ENCODE measurements at regions not wholly inside any gene's neighbourhood (a gene's known extent, or its start where the extent isn't known, plus 50 kb on each side); places are given as distances from the start of the nearest gene placed in this dataset.

DNA sequence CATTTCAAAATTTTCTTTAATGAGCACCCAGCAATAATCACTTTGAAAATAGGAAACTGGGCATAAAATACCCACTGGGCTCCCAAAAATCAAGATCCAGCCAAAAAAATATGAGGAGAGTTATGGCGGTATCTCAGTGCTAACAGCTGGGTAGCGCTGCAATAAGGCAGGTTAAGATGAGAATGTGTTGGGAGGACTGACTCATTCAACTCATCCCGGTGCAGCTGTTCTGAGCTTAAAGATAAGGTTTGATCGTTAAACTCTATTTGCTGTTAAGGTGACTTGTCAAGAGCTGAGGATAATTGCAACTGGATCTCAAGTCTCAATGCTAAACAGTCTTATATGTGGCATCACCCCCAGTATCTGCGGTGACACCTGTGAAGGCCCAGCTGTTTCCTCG is 507.7 kb downstream of the EPM2A start:
- H3K4me3 ChIP-seq (ENCODE audit: low read depth, low read length): no peak overlapping the region
- no peak for DNase-seq (ENCODE audit: low read depth)
- TF ChIP-seq, protein P1, sequence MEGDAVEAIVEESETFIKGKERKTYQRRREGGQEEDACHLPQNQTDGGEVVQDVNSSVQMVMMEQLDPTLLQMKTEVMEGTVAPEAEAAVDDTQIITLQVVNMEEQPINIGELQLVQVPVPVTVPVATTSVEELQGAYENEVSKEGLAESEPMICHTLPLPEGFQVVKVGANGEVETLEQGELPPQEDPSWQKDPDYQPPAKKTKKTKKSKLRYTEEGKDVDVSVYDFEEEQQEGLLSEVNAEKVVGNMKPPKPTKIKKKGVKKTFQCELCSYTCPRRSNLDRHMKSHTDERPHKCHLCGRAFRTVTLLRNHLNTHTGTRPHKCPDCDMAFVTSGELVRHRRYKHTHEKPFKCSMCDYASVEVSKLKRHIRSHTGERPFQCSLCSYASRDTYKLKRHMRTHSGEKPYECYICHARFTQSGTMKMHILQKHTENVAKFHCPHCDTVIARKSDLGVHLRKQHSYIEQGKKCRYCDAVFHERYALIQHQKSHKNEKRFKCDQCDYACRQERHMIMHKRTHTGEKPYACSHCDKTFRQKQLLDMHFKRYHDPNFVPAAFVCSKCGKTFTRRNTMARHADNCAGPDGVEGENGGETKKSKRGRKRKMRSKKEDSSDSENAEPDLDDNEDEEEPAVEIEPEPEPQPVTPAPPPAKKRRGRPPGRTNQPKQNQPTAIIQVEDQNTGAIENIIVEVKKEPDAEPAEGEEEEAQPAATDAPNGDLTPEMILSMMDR (IDR thresholded peaks at IDR 0.05; ENCODE audit: insufficient read depth, low read length): no peak

DNA sequence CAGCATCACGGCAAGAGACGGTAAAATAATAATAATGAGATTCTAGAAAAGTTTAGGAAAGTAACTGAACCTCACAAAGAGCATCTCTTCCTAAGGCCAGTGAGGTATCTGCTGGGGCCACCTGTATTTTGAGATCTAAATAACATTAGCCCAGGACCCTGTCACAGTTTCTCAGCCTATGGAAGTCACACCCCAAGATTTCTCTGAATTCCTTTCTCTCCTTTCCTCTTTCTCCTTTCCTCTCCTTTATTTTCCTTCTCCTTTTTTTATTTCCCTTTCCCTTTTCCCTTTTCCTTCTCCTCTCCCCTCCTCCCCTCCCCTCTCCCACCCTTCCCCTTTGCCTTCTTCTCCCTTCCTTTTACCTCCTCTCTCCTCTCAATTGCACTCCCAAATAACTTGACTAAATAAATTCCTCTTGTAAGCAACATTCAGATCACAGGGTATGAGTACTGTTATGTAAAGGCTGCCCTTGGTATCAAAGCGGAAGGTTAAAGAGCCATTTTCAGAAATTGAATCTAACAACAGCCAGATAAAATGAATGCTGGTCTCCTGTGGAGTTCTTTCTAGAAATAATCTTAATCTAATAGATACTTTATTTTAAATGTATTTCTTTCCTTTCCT is 506.2 kb downstream of the EPM2A start:
- TF ChIP-seq, protein P1 (IDR thresholded peaks at IDR 0.05; ENCODE audit: insufficient read depth, low read length): no peak
- H3K4me3 ChIP-seq (ENCODE audit: low read depth, low read length): no peak overlapping the region
- DNase-seq (ENCODE audit: low read depth): no peak

DNA sequence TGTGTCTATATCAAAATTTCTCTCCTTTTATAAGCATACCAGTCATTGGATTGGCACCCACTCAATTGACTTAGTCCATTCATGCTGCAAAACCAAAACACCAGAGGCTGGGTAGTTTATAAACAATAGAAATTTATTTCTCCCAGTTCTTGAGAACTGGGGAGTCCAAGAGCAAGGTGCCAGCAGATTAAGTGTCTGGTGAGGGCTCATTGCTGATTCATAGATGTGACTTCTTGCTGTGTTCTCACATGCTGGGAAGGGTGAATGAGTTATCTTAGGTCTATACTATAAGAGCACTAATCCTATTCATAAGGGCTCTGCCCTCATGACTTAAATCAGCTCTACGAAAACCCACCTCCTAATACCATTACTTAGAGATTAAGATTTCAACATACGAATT is 501.4 kb downstream of the EPM2A start:
- TF ChIP-seq, protein P1 (IDR thresholded peaks at IDR 0.05; ENCODE audit: insufficient read depth, low read length): no peak
- no peak for DNase-seq (ENCODE audit: low read depth)
- H3K4me3 ChIP-seq (ENCODE audit: low read depth, low read length): no peak overlapping the region

DNA sequence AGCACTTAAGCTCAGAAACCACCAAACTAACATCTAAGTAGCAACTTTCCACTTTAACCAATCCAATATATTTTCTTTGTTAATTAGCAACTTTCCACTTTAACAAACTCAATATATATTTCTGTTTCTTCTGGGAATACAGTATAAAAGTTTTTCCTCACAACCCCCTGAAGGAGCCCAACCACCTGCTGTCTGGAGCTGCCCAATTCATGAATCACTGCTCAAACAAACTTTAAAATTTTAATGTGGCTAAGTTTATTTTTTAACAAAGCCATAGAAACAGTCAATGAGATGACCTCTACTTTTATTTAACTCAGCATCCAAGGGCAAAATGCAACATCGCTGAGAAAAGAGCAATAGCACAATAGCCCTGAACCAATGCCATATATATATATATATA is 500.1 kb downstream of the EPM2A start:
- TF ChIP-seq, protein P1 (IDR thresholded peaks at IDR 0.05; ENCODE audit: insufficient read depth, low read length): no peak
- DNase-seq (ENCODE audit: low read depth): no peak
- no peak overlapping the region for H3K4me3 ChIP-seq (ENCODE audit: low read depth, low read length)

DNA sequence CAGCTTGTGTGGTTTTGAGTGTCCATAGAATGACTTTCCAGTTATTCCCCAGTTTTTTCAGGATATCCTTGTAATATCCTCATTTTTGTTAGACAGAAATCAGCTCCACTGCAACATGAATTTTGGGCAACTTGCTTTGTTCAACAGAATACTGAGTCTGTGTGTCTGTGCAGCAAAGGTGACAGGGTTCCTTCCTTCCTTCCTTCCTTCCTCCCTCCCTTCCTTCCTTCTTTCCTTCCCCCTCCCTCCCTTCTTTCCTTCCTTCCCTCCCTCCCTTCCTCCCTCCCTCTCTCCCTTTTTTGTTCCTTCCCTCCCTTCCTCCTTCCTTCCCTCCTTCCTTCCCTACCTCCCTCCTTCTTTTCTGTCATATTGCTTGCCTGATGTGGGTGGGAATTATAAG is 496.5 kb downstream of the EPM2A start:
- no peak overlapping the region for H3K4me3 ChIP-seq (ENCODE audit: low read depth, low read length)
- DNase-seq (ENCODE audit: low read depth): no peak
- TF ChIP-seq, protein P1 (IDR thresholded peaks at IDR 0.05; ENCODE audit: insufficient read depth, low read length): no peak

DNA sequence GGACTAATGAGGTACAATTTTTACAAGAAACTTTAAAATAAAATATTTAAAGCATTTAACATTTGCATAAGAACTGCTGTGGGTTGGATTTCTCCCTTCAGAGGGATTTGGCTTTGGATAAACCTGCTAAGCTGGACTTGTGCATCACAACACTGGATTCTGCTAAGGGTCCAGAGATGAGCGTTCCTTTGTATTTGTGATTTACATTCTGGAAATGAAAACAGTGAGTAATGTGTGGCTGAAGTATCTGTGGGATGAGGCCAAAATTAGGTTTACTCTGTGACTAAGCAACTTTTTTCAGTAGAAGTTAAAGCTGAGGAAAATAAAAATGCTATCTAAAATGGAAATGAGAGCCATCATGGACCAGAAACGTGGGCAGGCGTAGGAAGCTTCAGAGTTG is 494.3 kb downstream of the EPM2A start:
- DNase-seq (ENCODE audit: low read depth): peak; percentile 77
- no peak overlapping the region for H3K4me3 ChIP-seq (ENCODE audit: low read depth, low read length)
- TF ChIP-seq, protein P1 (IDR thresholded peaks at IDR 0.05; ENCODE audit: insufficient read depth, low read length): no peak

DNA sequence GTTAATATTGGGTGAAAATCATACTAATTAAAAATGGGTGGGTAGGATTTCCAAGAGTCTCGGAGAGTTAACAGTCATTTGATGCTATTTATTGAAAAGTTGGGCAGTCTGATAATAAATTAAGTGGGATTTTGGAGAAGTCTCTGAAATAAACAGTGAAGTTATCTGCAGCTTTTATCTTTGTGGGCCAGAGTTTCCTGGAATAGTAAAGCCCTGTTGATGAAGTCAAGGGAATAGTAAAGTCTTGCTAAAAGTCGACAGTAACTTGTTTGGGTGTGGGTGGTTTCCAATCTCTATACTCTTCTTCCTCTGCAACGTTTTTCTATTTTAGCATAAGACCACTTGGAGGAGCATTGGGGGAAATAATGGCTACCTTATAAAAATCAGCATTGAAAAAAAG is 493.6 kb downstream of the EPM2A start:
- TF ChIP-seq, protein P1 (IDR thresholded peaks at IDR 0.05; ENCODE audit: insufficient read depth, low read length): no peak
- DNase-seq (ENCODE audit: low read depth): no peak
- H3K4me3 ChIP-seq (ENCODE audit: low read depth, low read length): no peak overlapping the region

Measured in fibroblast of the aortic adventitia (primary cell).